GM21723 (cell line): ENCODE measurements at regions not wholly inside any gene's neighbourhood (a gene's known extent, or its start where the extent isn't known, plus 50 kb on each side); places are given as distances from the start of the nearest gene placed in this dataset.
"Not testable (repeated sequence)": the region's sequence is repeated elsewhere in the genome, so short reads cannot be mapped to it uniquely, and the experiment has no call there.

Experiments used
- ATAC-seq: cut with Tn5 transposase; IDR thresholded peaks from one replicate; pipeline ENCODE4 v1.9.1; 2021; ENCODE audit warnings: mild to moderate bottlenecking, moderate library complexity; ENCODE audit not compliant: unreplicated experiment

GRCh38 chr9:33690143-33690933 is 105.0 kb upstream of the PRSS3 start:
- no peak for ATAC-seq

- no peak for ATAC-seq
These were observed 100.1 kb upstream of the PRSS3 start for GRCh38 chr9:33695299-33695698.

GRCh38 chr9:33695856-33696255 is 99.5 kb upstream of the PRSS3 start:
- no peak for ATAC-seq

GRCh38 chr9:33697171-33697570 is 98.2 kb upstream of the PRSS3 start:
- no peak for ATAC-seq

GRCh38 chr9:33698267-33698666 is 97.1 kb upstream of the PRSS3 start:
- no peak for ATAC-seq

- not testable (repeated sequence) for ATAC-seq
These were observed 94.4 kb upstream of the PRSS3 start for GRCh38 chr9:33700940-33701339.

- ATAC-seq: no peak
These were observed 91.8 kb upstream of the PRSS3 start for GRCh38 chr9:33703430-33704102.

GRCh38 chr9:33705440-33705839 is 89.9 kb upstream of the PRSS3 start:
- ATAC-seq: not testable (repeated sequence)

GRCh38 chr9:33708441-33708840 is 86.9 kb upstream of the PRSS3 start:
- ATAC-seq: no peak

GRCh38 chr9:33709269-33709668 is 86.1 kb upstream of the PRSS3 start:
- no peak for ATAC-seq

- not testable (repeated sequence) for ATAC-seq
These were observed 83.9 kb upstream of the PRSS3 start for GRCh38 chr9:33711418-33711817.

GRCh38 chr9:33714989-33715388 is 80.4 kb upstream of the PRSS3 start:
- ATAC-seq: no peak

- ATAC-seq: no peak
These were observed 76.4 kb upstream of the PRSS3 start for GRCh38 chr9:33718987-33719386.

GRCh38 chr9:33719581-33720374 is 75.6 kb upstream of the PRSS3 start:
- ATAC-seq: no peak

GRCh38 chr9:33721674-33722358 is 73.5 kb upstream of the PRSS3 start:
- ATAC-seq: peak; percentile 76

- ATAC-seq: no peak
These were observed 73.0 kb upstream of the PRSS3 start for GRCh38 chr9:33722359-33722675.

- no peak for ATAC-seq
These were observed 66.7 kb upstream of the PRSS3 start for GRCh38 chr9:33728613-33729012.

- no peak for ATAC-seq
These were observed 64.2 kb upstream of the PRSS3 start for GRCh38 chr9:33731142-33731541.

- ATAC-seq: no peak
These were observed 63.7 kb upstream of the PRSS3 start for GRCh38 chr9:33731625-33732024.

GRCh38 chr9:33734247-33734940 is 61.0 kb upstream of the PRSS3 start:
- ATAC-seq: not testable (repeated sequence)
